C4-2B (cell line): ENCODE measurements at regions not wholly inside any gene's neighbourhood (a gene's known extent, or its start where the extent isn't known, plus 50 kb on each side); places are given as distances from the start of the nearest gene placed in this dataset.

ENCODE experiments used
- ZFX ChIP-seq: fragments of 450-650 bp; IDR thresholded peaks from 2 replicates; pipeline ENCODE4 v1.6.1; 2017
- TF ChIP-seq, protein P1 (sequence below): fragments of 450-650 bp; conservative IDR thresholded peaks from 2 replicates; pipeline ENCODE4 v1.5.1; 2017; ENCODE audit warnings: mild to moderate bottlenecking

DNA sequence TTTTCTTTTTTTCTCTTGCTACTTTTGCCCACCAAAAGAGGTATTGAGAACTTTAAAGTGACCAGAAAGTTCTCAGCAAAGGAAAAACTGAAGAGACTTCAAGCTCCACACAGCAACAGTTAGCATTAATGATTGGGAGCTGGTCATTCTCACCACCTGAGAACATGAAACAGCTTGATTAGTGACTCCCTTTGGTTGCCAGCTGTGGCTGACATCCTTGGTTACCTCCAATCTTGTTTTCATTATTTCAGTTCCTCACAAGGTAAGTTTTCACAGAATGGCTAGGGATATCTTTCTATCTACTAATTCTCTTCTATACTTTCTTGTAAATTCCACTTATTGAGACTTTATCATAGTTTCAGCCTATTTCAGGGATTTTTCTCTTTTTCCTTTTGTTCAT is 427.9 kb downstream of the QKI start:
- TF ChIP-seq, protein P1, sequence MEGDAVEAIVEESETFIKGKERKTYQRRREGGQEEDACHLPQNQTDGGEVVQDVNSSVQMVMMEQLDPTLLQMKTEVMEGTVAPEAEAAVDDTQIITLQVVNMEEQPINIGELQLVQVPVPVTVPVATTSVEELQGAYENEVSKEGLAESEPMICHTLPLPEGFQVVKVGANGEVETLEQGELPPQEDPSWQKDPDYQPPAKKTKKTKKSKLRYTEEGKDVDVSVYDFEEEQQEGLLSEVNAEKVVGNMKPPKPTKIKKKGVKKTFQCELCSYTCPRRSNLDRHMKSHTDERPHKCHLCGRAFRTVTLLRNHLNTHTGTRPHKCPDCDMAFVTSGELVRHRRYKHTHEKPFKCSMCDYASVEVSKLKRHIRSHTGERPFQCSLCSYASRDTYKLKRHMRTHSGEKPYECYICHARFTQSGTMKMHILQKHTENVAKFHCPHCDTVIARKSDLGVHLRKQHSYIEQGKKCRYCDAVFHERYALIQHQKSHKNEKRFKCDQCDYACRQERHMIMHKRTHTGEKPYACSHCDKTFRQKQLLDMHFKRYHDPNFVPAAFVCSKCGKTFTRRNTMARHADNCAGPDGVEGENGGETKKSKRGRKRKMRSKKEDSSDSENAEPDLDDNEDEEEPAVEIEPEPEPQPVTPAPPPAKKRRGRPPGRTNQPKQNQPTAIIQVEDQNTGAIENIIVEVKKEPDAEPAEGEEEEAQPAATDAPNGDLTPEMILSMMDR = no peak
- TF ChIP-seq ZFX = no peak
